SK-MEL-5 (cell line): ENCODE measurements at regions not wholly inside any gene's neighbourhood (a gene's known extent, or its start where the extent isn't known, plus 50 kb on each side); places are given as distances from the start of the nearest gene placed in this dataset.

ENCODE experiments used
- DNase-seq: peaks from one replicate; pipeline ENCODE4 v3.0.0-alpha.2; 2016; ENCODE audit warnings: low read depth, low spot score
- in situ Hi-C: cut with HindIII; loops from 2 replicates; pipeline ENCODE4 v1.10.0; 2016; ENCODE audit warnings: low sequenced_read_pairs, high pct_unique_total_duplicates, low pct_unique_long_range_greater_than_20kb

DNA sequence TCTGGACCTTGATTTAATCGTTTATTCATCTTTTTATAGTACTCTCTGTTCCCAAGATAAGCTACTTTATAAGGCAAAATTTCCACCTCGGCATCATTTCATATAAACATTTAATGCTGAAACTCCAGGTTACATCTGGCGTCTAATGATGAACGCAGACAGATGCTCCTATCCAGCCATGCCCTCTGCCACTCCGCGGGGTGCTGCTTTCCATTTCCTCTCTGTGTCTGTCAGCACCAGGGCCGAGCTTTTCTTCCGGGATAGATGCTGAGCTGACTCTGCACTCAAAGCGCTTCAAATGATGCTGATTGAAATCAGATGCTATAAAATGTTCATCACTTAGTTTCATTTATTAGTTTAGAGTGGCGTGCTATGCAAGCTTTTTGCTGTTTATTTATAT lies 80.5 kb upstream of the HELT start:
- no peak for DNase-seq
- in situ Hi-C loops, result no loop called here

DNA sequence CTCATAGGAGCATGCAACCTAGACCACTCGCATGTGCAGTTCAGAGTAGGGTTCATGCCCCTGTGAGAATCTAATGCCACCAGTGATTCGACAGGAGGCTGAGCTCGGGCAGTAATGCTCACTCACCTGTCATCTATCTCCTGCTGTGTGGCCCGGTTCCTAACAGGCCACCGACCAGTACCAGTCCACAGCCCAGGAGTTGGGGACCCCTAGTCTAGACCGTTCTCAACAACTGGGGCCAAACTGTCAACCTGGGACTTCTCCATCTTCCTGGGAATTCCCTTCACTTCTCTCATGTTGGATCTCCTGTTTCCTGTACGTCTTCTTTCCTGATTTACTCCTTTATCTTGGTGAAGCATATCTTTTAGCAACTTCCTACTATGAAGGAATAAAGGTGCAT lies 79.4 kb upstream of the HELT start:
- in situ Hi-C loops, result no loop called here
- no peak for DNase-seq

DNA sequence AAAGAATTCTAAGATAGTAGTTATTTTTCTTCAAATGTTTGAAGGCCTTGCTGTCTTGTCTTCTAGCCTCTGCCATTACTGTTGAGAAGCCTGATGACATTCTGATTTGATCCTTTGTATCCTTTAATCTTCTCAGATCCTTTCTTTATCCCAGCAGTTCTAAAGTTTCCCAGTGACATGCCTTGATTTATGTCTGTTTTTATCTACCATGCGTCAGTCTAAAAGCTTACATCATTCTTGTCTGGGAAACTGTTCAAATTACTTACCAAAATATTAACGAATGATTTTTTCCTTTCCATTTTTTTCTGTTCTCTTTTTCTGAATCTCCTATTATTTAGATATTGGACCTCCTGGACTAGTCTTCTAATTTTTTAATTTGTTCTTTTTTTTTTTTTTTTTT lies 78.3 kb upstream of the HELT start:
- DNase-seq, result no peak
- in situ Hi-C loops, result no loop called here

DNA sequence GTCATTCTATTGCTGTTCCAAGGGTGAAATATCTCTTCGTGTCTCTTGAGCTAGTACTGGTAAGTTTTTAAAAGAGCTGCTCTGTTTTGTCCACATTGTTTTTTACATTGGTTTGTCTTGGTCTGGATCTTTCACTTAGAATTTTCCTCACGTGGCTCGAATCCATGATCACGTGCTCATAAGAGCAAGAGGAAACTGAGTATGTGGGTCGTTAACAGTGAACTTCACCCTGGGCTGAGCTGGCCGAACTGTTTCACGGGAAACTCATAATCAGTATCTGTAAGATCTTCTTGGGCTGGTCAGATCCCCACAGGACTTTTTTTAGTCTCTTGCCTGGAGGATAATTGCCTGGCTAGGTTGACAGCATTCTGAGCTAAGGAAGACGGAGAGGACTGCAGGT lies 77.8 kb upstream of the HELT start:
- no peak for DNase-seq
- in situ Hi-C loops, result no loop called here

DNA sequence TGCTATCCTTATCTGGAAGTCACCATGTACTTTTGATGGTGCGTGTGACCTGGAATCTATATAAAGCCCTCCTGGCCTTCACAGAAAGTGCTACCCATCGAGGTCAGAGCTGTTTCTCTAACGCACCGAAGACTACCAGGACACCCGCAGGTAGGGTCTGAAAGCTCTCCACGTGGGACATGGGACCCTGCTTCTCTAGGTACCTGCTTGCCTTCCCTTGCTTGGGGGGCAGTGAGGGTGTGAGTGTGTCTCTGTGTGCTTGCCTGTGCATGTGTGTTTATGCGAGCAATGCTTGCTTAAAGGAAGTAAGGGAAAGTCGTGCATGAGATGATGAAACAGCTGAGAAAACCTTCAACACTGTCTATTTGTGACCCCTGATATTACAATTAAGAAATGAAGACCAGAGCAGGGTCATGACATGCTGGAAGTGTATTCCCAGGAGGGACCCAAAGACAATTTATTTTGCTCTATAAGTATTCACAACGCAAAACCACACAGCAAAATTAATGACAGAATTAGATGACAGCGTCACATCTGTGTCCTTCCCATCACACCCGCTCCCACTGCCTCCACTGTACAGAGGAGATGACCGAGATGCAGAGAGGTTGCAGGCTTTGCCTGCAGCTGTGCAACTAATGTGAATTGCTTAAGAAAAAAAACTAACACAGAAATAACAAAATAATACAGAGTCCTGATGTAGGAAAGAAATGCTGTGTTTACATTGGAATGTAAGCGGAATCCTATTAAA lies 76.4 kb upstream of the HELT start:
- DNase-seq, result no peak
- in situ Hi-C loops, result no loop called here

DNA sequence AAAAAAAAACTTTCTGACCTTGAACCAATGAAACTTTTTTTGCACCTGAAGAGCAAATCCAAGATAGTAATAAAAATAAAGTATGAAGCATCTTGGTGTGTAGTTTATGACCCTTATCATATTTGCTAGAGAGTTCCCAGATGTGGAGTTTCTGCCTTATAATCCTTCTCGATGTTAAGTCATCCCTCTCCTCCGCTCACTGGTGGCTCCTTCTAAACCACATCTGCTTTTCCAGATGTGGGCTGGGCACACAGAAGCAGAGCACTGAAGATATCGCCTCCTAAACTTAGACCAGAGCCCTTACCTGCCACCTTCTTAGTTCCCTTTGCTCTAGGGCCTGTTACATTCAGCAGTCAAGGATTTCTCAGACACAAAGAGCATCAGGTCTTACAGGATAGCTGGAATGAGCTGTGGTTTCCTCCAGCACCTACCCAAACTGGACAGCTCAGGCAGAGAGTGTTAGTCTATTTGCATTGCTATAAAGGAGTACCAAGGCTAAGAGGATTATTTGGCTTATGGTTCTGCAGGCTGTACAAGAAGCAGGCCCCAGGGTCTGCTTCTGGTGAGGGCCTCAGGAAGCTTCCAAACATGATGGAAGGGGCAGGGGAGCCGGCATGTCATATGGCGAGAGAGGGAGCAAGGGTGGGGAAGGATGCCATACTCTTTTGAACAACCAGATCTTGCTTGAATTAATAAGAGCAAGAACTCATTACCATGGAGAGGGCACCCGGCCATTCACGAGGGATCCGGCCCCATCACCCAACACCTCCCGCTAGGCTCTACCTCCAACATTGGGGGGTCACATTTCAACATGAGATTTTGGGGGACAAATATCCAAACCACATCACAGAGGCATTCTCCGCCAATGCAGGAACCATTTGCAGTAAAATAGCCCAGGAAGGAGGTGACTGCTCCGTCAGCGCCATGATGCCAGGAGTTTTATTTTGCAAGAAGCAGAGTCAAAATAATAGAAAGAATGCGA lies 75.6 kb upstream of the HELT start:
- no peak for DNase-seq
- in situ Hi-C loops, result no loop called here

DNA sequence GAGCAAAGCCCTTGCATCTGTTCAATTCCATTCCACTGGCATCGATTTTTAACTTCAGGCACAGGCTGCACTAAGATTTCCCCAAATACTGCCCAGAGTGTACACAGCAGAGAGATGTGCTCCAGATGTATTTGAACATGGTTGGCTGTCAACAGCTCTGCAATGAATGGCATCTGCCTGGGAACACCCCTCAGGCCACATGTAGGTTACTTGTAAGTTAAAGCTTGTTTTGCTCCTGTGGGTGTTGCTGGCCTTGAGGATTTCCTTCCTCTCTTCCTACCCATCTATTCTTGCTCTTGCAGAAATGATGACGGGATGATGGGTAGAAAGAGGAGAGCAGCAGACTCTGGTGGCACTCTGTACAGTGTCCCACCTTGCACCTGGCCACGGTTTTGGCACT lies 69.3 kb upstream of the HELT start:
- in situ Hi-C loops, result no loop called here
- DNase-seq, result no peak

DNA sequence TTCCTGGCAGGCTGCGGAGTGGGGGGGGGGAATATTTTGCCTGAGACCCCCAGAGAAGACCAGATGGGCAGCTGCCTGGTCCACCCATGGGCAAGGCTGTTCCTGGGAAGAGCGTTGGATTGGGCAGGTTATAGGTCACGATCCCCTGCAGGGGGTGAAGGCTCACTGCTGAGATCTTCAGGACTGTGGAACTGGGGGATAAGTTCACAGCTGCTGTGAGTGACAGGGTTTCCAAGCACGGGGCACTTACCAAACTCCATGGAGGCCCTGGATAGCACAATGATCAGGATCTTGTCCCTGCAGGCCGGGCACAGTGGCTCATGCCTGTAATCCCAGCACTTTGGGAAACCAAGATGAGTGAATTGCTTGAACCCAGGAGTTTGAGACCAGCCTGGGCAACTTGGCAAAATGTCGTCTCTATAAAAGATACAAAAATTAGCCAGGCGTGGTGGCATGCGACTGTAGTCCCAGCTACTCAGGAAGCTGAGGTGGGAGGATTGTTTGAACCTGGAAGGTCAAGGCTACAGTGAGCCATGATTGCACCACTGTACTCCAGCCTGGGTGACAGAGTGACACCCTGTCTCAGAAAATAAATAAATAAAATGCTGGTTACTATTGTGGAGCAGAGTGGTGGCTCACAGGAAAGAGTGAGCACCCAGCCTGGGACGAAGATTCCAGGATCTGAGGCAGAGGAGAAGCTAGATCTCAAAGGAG lies 68.0 kb upstream of the HELT start:
- DNase-seq, result no peak
- in situ Hi-C loops, result no loop called here

DNA sequence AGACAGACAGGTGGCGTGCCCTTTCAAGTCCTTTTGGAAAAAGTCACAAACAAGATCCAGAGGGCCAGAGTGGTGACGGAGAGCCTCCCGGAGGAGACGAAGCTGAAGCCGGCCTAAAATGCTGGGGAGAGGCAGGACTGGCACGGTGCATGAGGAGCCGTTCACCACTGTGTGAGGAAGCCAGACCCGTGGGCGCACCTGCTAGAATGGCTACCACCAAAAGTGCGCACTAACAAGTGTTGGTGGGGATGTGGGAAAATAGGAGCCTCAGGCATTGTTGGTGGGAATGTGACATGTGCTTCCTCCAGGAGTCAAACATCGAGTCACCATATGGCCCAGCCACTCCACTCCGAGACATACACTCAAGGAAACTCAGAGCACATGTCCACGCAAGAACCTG lies 67.4 kb upstream of the HELT start:
- in situ Hi-C loops, result no loop called here
- no peak for DNase-seq

DNA sequence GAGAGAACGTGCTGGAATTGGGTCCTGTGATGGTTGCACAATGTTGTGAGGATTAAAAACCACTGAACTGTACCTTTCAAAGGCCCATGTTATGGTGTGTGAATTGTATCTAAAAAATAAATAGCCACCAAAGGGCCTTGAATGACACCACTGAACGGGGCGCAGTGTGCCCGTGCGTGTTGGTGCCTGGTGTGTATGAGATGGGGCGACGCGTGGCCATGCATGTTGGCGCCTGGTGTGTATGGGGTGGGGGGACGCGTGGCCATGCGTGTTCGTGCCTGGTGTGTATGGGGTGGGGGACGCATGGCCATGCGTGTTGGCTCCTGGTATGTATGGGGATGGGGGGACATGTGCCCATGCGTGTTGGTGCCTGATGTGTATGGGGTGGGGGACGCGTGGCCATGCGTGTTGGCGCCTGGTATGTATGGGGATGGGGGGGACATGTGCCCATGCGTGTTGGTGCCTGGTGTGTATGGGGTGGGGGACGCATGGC lies 66.6 kb upstream of the HELT start:
- no peak for DNase-seq
- in situ Hi-C loops, result no loop called here

DNA sequence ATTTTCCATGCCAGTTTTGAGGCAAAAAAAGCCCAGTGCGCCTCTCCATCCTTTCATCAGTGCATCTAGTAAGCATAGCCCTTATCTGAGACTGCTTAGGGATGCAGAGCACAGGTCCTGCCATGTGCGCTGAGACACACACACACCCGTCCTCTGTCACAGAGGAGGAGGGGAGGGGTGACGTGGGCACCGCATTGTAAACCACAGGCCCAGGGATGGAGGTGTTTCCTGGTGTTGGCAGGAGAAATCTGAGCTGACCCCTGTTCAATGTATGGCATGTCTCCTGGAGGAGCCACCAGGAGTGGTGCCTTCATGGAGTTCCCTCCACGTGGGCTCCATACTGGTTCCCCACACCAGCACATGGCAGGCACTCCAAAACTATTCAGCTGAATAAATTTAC lies 65.8 kb upstream of the HELT start:
- DNase-seq, result no peak
- in situ Hi-C loops, result no loop called here

DNA sequence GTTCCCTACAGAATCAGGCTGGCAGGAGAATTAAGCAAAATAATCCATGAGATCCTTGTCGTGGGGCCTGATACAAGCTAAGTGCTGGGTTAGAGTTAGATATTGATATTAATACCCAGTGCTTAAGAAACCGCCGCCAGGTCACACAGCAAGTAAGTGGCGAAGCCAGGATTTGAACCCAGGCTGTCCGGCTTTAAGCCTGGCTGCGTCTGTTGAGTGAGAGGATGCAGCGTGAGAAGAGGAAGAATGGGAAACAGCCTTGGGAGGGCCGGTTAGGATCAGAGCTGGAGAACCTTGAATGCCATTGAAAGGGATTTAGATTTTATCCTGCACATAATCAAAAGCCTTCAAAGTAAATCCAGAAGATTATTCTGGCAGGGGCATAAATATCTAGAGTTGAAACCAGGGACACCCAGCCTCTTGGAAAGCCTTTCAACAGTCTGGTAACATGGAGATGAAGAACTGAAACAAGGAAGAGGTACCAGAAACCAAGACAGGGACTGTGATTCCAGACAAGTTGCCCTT lies 64.8 kb upstream of the HELT start:
- in situ Hi-C loops, result no loop called here

DNA sequence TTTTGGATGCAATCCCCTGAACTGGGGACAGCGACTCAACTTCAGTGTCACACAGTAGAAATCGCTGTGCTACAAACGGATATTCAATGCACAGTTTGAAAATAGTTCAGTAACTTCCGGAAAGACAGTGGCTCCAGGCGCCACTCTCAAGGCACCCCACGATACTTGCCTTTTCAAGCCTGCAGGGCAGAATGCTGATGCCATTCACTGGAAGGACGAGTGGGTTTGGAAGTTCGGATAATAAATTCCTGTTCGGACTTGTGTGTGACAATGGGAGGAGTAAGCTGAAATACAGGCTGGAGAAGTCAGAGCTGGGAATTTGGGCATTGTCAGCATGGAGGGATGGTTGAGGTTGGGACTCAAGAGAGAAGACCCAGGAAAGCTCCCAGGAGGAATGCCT lies 64.3 kb upstream of the HELT start:
- in situ Hi-C loops, result no loop called here
- no peak for DNase-seq

More for the DNA sequence above, 64.8 kb upstream of the HELT start:
- no peak for DNase-seq

DNA sequence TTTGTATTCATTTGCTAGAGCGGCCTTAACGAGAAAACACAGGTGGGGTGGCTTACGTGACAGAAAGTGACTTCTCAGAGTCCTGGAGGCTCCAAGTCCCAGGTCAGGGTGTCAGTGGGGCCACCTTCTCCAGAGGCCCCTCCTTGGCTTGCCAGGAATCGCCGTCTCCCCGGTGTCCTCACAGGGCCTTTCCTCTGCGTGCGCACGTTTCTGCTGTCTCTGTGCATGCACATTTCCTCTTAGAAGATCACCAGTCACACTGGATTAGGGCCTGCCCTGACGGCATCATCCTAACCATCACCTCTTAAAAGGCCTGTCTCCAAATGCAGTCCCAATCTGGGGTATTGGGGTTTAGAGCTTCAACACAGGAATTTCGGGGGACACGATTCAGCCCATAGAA lies 63.8 kb upstream of the HELT start:
- no peak for DNase-seq
- in situ Hi-C loops, result no loop called here

DNA sequence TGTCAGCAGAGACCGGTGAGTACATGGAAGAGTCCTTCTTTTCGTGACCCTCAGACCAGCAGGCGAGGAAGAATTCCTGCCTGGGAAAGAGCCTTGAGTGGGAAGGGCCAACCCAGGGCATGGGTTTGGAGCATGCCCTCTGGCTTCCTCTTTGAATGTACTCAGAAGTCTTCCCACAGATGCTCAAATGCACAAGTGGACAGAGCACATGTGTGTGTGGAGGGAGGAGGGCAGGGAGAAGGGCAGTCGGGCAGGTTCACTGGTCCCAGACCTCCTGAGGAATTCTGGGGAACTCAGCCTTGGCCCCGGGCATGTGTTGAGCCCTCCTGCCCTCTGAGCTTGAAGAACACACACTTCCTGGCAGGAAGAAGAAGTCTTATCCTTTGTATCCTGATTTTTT lies 63.2 kb upstream of the HELT start:
- in situ Hi-C loops, result no loop called here
- DNase-seq, result no peak

DNA sequence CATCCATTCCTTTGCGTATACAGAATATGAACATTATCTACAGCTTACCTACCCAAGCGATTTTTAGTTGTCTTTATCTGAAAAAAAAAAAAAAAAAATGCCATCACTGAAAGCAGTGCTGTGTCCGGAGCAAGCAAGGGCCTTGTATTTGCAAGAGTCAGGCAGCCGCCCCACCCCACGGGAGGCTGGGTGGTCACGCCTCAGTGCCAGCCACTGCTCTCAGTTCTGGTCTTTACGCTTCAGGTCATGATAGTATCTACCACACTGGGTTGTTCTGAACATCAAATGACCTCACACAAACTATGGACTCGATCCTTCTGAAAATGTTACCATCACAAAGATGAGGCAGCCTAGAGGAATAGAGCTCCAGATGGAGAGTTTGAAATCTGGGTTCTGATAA lies 62.7 kb upstream of the HELT start:
- DNase-seq, result no peak
- in situ Hi-C loops, result no loop called here

DNA sequence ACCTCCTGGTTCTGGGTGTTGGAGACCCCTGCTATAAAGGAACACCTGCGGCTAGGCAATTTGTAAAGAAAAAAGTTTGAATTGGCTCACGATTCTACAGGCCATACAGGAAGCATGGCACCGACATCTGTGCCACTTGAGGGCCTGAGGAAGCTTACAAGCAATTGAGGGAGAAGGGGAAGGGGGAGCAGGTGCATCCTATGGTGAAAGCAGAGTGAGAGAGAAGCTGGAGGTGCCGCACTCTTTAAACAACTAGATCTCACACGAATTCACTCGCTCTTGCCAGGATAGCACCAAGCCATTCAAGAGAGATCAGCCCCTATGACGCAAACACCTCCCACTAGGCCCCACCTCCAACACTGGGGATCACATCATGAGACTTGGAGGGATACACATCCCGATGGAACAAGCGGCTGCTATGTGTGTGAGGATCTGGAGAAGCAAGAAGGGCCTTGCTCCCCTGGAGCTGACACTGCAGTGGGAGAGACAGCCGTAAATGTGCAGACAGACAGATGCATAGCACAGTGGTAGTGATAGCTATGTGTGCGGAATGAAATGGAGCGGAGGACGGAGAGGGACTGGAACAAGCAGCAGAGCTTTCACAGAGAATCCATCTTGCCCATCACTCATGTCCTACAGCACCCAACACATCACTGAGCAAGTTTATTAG lies 60.7 kb upstream of the HELT start:
- DNase-seq, result no peak

More for the DNA sequence above, 60.7 kb upstream of the HELT start:
- in situ Hi-C loops, result no loop called here
